Left forelimb (tissue), 1 donor: ENCODE measurements at regions not wholly inside any gene's neighbourhood (a gene's known extent, or its start where the extent isn't known, plus 50 kb on each side); places are given as distances from the start of the nearest gene placed in this dataset.

Experiments
- DNase-seq: peaks from one replicate; pipeline ENCODE4 v3.0.0-alpha.2; 2018; ENCODE audit warnings: low spot score

GRCh38 chr2:43085505-43085904 lies 140.9 kb downstream of the ZFP36L2 start:
- DNase-seq, result no peak

- no peak for DNase-seq
These were observed 141.7 kb downstream of the ZFP36L2 start for GRCh38 chr2:43084699-43085091.

GRCh38 chr2:43083710-43084698 lies 142.4 kb downstream of the ZFP36L2 start:
- peak; percentile 67 for DNase-seq

- no peak for DNase-seq
These were observed 143.3 kb downstream of the ZFP36L2 start for GRCh38 chr2:43082903-43083677.

- DNase-seq, result peak; percentile 75
These were observed 144.1 kb downstream of the ZFP36L2 start for GRCh38 chr2:43082111-43082894.

GRCh38 chr2:43081131-43081765 lies 145.2 kb downstream of the ZFP36L2 start:
- DNase-seq, result no peak

GRCh38 chr2:43080571-43081021 lies 145.8 kb downstream of the ZFP36L2 start:
- DNase-seq, result peak; percentile 73

- DNase-seq, result no peak
These were observed 147.3 kb downstream of the ZFP36L2 start for GRCh38 chr2:43078781-43079755.

- DNase-seq, result no peak
These were observed 148.1 kb downstream of the ZFP36L2 start for GRCh38 chr2:43078301-43078700.

GRCh38 chr2:43077876-43078275 lies 148.5 kb downstream of the ZFP36L2 start:
- DNase-seq, result no peak

- no peak for DNase-seq
These were observed 149.7 kb downstream of the ZFP36L2 start for GRCh38 chr2:43076676-43077075.

- peak; percentile 67 for DNase-seq
These were observed 150.4 kb downstream of the ZFP36L2 start for GRCh38 chr2:43075811-43076585.

- peak; percentile 87 for DNase-seq
These were observed 151.3 kb downstream of the ZFP36L2 start for GRCh38 chr2:43075054-43075593.

GRCh38 chr2:43074592-43075053 lies 151.8 kb downstream of the ZFP36L2 start:
- no peak for DNase-seq

- no peak for DNase-seq
These were observed 152.4 kb downstream of the ZFP36L2 start for GRCh38 chr2:43074052-43074451.

- DNase-seq, result peak; percentile 78
These were observed 153.0 kb downstream of the ZFP36L2 start for GRCh38 chr2:43073401-43073825.

GRCh38 chr2:43071599-43072550 lies 154.5 kb downstream of the ZFP36L2 start:
- DNase-seq, result peak; percentile 77
